SU-DHL-6 (cell line): ENCODE measurements at regions not wholly inside any gene's neighbourhood (a gene's known extent, or its start where the extent isn't known, plus 50 kb on each side); places are given as distances from the start of the nearest gene placed in this dataset.

Experiments
- H2AFZ ChIP-seq: fragments of 200-600 bp; sonication (generic); 2 replicates; pipeline ENCODE4 v1.6.1; 2014; ENCODE audit warnings: low read depth, mild to moderate bottlenecking, moderate library complexity, mixed read lengths, antibody characterized with exemption, low read length; ENCODE audit not compliant: severe bottlenecking
- H3F3A ChIP-seq: fragments of 200-600 bp; shearing (Covaris generic); 2 replicates; pipeline ENCODE4 v1.6.0; 2016; ENCODE audit warnings: antibody characterized with exemption, mild to moderate bottlenecking; ENCODE audit not compliant: insufficient read depth
- H3K27ac ChIP-seq: fragments of 200-600 bp; sonication (generic); 2 replicates; pipeline ENCODE4 v1.5.1; 2016; ENCODE audit warnings: low read depth, mild to moderate bottlenecking, low read length, moderate library complexity, mixed read lengths
- H3K27me3 ChIP-seq: fragments of 200-600 bp; sonication (generic), shearing (Covaris generic); 2 replicates; pipeline ENCODE4 v1.6.0; 2014; ENCODE audit warnings: mild to moderate bottlenecking, low read length
- H3K36me3 ChIP-seq: fragments of 200-600 bp; sonication (generic); 2 replicates; pipeline ENCODE4 v1.6.1; 2014; ENCODE audit warnings: mild to moderate bottlenecking, low read length, mixed read lengths
- H3K4me2 ChIP-seq: fragments of 300-600, 200-600 bp; shearing (Covaris generic), sonication (generic); 2 replicates; pipeline ENCODE4 v1.6.0; 2014; ENCODE audit warnings: low read length, low read depth, mild to moderate bottlenecking; ENCODE audit not compliant: poor library complexity, severe bottlenecking
- H3K4me3 ChIP-seq: fragments of 200-600 bp; sonication (generic); 2 replicates; pipeline ENCODE4 v1.5.1; 2014; ENCODE audit warnings: antibody characterized with exemption, low read length, mild to moderate bottlenecking, mixed read lengths; ENCODE audit not compliant: insufficient read depth, poor library complexity, severe bottlenecking
- H3K79me2 ChIP-seq: fragments of 200-600 bp; sonication (generic); 2 replicates; pipeline ENCODE4 v1.6.1; 2014; ENCODE audit warnings: mild to moderate bottlenecking, low read length, moderate library complexity; ENCODE audit not compliant: insufficient read depth
- H3K9ac ChIP-seq: fragments of 200-600 bp; sonication (generic); 2 replicates; pipeline ENCODE4 v1.7.0; 2014; ENCODE audit warnings: mild to moderate bottlenecking, low read length
- H3K9me2 ChIP-seq: fragments of 200-600 bp; sonication (generic); replicated peaks from 2 replicates; pipeline ENCODE4 v1.6.1; 2014; ENCODE audit warnings: low read length; ENCODE audit not compliant: insufficient read depth
- H3K9me3 ChIP-seq: fragments of 200-600 bp; sonication (generic); 2 replicates; pipeline ENCODE4 v1.6.1; 2014; ENCODE audit warnings: low read length, mixed read lengths; ENCODE audit not compliant: insufficient read depth
- H4K20me1 ChIP-seq: fragments of 200-600 bp; sonication (generic); 2 replicates; pipeline ENCODE4 v1.6.1; 2014; ENCODE audit warnings: low read depth, mild to moderate bottlenecking, antibody characterized with exemption, low read length, moderate library complexity, mixed read lengths
- EZH2phosphoT487 ChIP-seq: fragments of 200-600 bp; sonication (generic), shearing (Covaris generic); conservative IDR thresholded peaks from 2 replicates; pipeline ENCODE4 v1.6.1; 2018; ENCODE audit warnings: mild to moderate bottlenecking, antibody characterized with exemption, low read length, moderate library complexity, mixed read lengths
- TF ChIP-seq, protein P1 (sequence below): fragments of 200-600 bp; sonication (generic); IDR thresholded peaks from one replicate; pipeline ENCODE4 v1.5.1; 2017; ENCODE audit warnings: antibody characterized with exemption, mild to moderate bottlenecking, low read length, moderate library complexity; ENCODE audit not compliant: insufficient read depth, poor library complexity, severe bottlenecking

DNA sequence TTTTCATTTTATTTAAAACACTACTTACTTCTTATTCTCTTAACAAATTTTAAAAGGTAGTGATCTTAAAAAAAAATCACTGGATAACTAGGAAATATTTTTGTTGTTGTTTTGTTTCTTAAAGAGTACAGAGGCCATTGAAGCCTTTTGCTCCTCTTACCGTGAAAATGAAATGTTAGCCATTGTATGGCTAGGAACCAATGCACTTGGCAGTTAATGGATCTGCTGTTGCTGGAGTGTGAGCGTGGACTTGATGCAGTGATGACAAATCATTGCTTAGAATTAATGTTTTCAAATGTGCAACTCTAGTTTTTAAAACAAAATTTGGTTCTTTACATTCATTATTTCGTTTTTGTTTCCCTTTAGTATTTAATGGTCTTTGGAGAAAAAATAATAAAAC is 162.3 kb downstream of the HAUS1 start:
- Histone ChIP-seq H3F3A (0 out of 2 replicates have a peak, but pooled peaks cover 4% of the 10 kb centered on the region), H2AFZ (no peak overlapping the region), H3K27me3 (no peaks in the 10 kb centered on the region), H3K9me2 (no peaks in the 10 kb centered on the region), H3K79me2 (no peaks in the 10 kb centered on the region), H3K4me2 (no peak overlapping the region), H3K27ac (no peak overlapping the region), H3K9ac (no peak overlapping the region), H4K20me1 (0 out of 2 replicates have a peak, but pooled peaks cover 8% of the 10 kb centered on the region), H3K4me3 (no peak overlapping the region), H3K9me3 (no peaks in the 10 kb centered on the region), H3K36me3 (peaks cover 28% of the 10 kb centered on the region; the same call in 1 of the 2 replicates)
- TF ChIP-seq EZH2phosphoT487, result no peak
- TF ChIP-seq, protein P1, sequence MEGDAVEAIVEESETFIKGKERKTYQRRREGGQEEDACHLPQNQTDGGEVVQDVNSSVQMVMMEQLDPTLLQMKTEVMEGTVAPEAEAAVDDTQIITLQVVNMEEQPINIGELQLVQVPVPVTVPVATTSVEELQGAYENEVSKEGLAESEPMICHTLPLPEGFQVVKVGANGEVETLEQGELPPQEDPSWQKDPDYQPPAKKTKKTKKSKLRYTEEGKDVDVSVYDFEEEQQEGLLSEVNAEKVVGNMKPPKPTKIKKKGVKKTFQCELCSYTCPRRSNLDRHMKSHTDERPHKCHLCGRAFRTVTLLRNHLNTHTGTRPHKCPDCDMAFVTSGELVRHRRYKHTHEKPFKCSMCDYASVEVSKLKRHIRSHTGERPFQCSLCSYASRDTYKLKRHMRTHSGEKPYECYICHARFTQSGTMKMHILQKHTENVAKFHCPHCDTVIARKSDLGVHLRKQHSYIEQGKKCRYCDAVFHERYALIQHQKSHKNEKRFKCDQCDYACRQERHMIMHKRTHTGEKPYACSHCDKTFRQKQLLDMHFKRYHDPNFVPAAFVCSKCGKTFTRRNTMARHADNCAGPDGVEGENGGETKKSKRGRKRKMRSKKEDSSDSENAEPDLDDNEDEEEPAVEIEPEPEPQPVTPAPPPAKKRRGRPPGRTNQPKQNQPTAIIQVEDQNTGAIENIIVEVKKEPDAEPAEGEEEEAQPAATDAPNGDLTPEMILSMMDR, result no peak

DNA sequence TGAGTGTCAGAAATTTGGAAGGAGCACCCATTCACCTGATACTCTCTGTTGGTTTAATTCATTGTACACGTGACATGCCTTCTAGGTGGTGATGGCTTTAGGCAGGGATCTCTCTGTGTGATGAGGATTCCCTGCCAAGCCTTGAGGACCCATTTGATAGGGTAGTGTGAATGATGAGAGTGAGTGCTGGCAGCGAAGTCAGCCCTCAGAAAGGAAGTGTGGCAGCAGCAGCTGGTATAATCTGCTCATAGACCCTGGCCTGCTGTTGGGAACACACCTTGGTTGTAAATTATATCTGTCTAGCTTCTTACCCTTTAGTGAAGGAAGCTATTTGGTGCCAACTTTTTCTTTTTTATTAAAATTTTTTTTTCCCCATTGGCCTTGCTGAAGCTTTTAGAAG is 164.5 kb downstream of the HAUS1 start:
- no peak overlapping the region for H2AFZ ChIP-seq
- H3K4me3 ChIP-seq, result no peak overlapping the region
- peaks cover 19% of the 10 kb centered on the region; the same call in 1 of the 2 replicates for H3K36me3 ChIP-seq
- no peak overlapping the region for H3K4me2 ChIP-seq
- 0 out of 2 replicates have a peak, but pooled peaks cover 8% of the 10 kb centered on the region for H4K20me1 ChIP-seq
- H3K27me3 ChIP-seq, result no peaks in the 10 kb centered on the region
- no peaks in the 10 kb centered on the region for H3K79me2 ChIP-seq
- no peaks in the 10 kb centered on the region for H3F3A ChIP-seq
- H3K9me3 ChIP-seq, result no peaks in the 10 kb centered on the region
- H3K9ac ChIP-seq, result no peak overlapping the region
- TF ChIP-seq EZH2phosphoT487, result no peak
- TF ChIP-seq, protein P1, result no peak
- no peaks in the 10 kb centered on the region for H3K9me2 ChIP-seq
- H3K27ac ChIP-seq, result no peak overlapping the region

DNA sequence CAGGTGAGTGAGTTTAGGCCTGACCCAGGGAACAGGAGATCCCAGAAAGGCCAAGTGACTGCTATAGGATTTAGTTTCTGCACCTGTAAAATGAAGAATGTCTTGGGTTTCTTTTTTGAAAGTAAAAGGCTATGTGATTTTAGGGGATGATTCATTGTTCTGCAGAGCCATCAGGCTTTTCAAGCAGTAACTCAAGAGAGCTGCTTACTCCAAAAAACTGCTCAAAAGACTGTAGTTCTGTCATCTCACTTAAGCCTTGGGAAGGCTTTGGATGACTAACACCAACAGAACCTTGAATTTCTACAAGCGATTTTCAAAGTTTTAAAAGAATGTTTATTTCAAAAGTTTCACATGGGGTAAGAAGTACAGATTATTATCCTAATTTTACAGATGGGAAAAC is 165.1 kb downstream of the HAUS1 start:
- Histone ChIP-seq H3K4me3 (no peak overlapping the region), H3K36me3 (peaks cover 14% of the 10 kb centered on the region; the same call in 1 of the 2 replicates), H3K9me2 (no peaks in the 10 kb centered on the region), H4K20me1 (0 out of 2 replicates have a peak, but pooled peaks cover 8% of the 10 kb centered on the region), H3F3A (no peaks in the 10 kb centered on the region), H3K9ac (no peak overlapping the region), H3K9me3 (no peaks in the 10 kb centered on the region), H3K4me2 (no peak overlapping the region), H3K79me2 (no peaks in the 10 kb centered on the region), H3K27ac (no peak overlapping the region), H2AFZ (no peak overlapping the region), H3K27me3 (no peaks in the 10 kb centered on the region)
- TF ChIP-seq EZH2phosphoT487, result no peak
- TF ChIP-seq, protein P1, result no peak
